ENCODE measurements at regions not wholly inside any gene's neighbourhood (a gene's known extent, or its start where the extent isn't known, plus 50 kb on each side); places are given as distances from the start of the nearest gene placed in this dataset.

GRCh38 chr11:10925149-10925926 lies 67.5 kb upstream of the ZBED5 start:
- ATAC-seq: no peak
- H3K27me3 Mint-ChIP-seq: peaks cover 21% of the 10 kb centered on the region
- no peaks in the 10 kb centered on the region for H3K36me3 Mint-ChIP-seq

GRCh38 chr11:10923882-10924281 lies 66.0 kb upstream of the ZBED5 start:
- Mint-ChIP-seq H3K4me1 (no peaks in the 10 kb centered on the region), H3K9me3 (no peaks in the 10 kb centered on the region), H3K27me3 (peaks cover 7% of the 10 kb centered on the region), H3K4me3 (no peak overlapping the region), H3K36me3 (no peaks in the 10 kb centered on the region), H3K27ac (no peak overlapping the region)
- ATAC-seq: no peak

More at GRCh38 chr11:10925149-10925926, 67.5 kb upstream of the ZBED5 start:
- Mint-ChIP-seq H3K4me3 (no peak overlapping the region), H3K9me3 (no peaks in the 10 kb centered on the region), H3K4me1 (peaks cover 1% of the 10 kb centered on the region), H3K27ac (no peak overlapping the region)

GRCh38 chr11:10922892-10923291 lies 65.0 kb upstream of the ZBED5 start:
- no peak overlapping the region for H3K27ac Mint-ChIP-seq
- peaks cover 8% of the 10 kb centered on the region for H3K36me3 Mint-ChIP-seq
- no peaks in the 10 kb centered on the region for H3K4me1 Mint-ChIP-seq
- ATAC-seq: no peak
- peaks cover 8% of the 10 kb centered on the region for H3K9me3 Mint-ChIP-seq
- no peak overlapping the region for H3K4me3 Mint-ChIP-seq
- H3K27me3 Mint-ChIP-seq: no peaks in the 10 kb centered on the region

GRCh38 chr11:10920875-10921274 lies 63.0 kb upstream of the ZBED5 start:
- peaks cover 9% of the 10 kb centered on the region for H3K36me3 Mint-ChIP-seq
- H3K4me1 Mint-ChIP-seq: no peaks in the 10 kb centered on the region
- H3K27me3 Mint-ChIP-seq: no peaks in the 10 kb centered on the region
- H3K4me3 Mint-ChIP-seq: no peak overlapping the region
- no peak overlapping the region for H3K27ac Mint-ChIP-seq
- peaks cover 11% of the 10 kb centered on the region for H3K9me3 Mint-ChIP-seq
- no peak for ATAC-seq

- Mint-ChIP-seq H3K36me3 (peaks cover 9% of the 10 kb centered on the region), H3K4me1 (no peaks in the 10 kb centered on the region), H3K9me3 (peaks cover 11% of the 10 kb centered on the region), H3K27ac (no peak overlapping the region), H3K27me3 (no peaks in the 10 kb centered on the region), H3K4me3 (no peak overlapping the region)
- no peak for ATAC-seq
Measured at GRCh38 chr11:10920205-10920604, 62.4 kb upstream of the ZBED5 start.

GRCh38 chr11:10918698-10919097 lies 60.8 kb upstream of the ZBED5 start:
- Mint-ChIP-seq H3K36me3 (peaks cover 9% of the 10 kb centered on the region), H3K27ac (no peak overlapping the region), H3K4me1 (no peaks in the 10 kb centered on the region), H3K4me3 (no peak overlapping the region), H3K27me3 (no peaks in the 10 kb centered on the region), H3K9me3 (peaks cover 11% of the 10 kb centered on the region)
- no peak for ATAC-seq

- Mint-ChIP-seq H3K4me1 (no peaks in the 10 kb centered on the region), H3K4me3 (no peak overlapping the region), H3K9me3 (peaks cover 11% of the 10 kb centered on the region), H3K27me3 (no peaks in the 10 kb centered on the region), H3K36me3 (peaks cover 9% of the 10 kb centered on the region), H3K27ac (no peak overlapping the region)
- no peak for ATAC-seq
Measured at GRCh38 chr11:10918275-10918674, 60.4 kb upstream of the ZBED5 start.

- Mint-ChIP-seq H3K36me3 (peaks cover 9% of the 10 kb centered on the region), H3K4me3 (no peak overlapping the region), H3K4me1 (no peaks in the 10 kb centered on the region), H3K27me3 (no peaks in the 10 kb centered on the region), H3K27ac (no peak overlapping the region), H3K9me3 (peaks cover 11% of the 10 kb centered on the region)
- no peak for ATAC-seq
Measured at GRCh38 chr11:10917802-10918201, 59.9 kb upstream of the ZBED5 start.

GRCh38 chr11:10916665-10917064 lies 58.8 kb upstream of the ZBED5 start:
- Mint-ChIP-seq H3K9me3 (peaks cover 11% of the 10 kb centered on the region), H3K36me3 (peaks cover 9% of the 10 kb centered on the region), H3K27me3 (no peaks in the 10 kb centered on the region), H3K27ac (no peak overlapping the region), H3K4me3 (no peak overlapping the region), H3K4me1 (no peaks in the 10 kb centered on the region)
- ATAC-seq: no peak

- peaks cover 9% of the 10 kb centered on the region for H3K36me3 Mint-ChIP-seq
- H3K4me3 Mint-ChIP-seq: no peak overlapping the region
- H3K27me3 Mint-ChIP-seq: no peaks in the 10 kb centered on the region
- no peaks in the 10 kb centered on the region for H3K4me1 Mint-ChIP-seq
- H3K9me3 Mint-ChIP-seq: peaks cover 11% of the 10 kb centered on the region
- no peak for ATAC-seq
- H3K27ac Mint-ChIP-seq: no peak overlapping the region
Measured at GRCh38 chr11:10914050-10914449, 56.2 kb upstream of the ZBED5 start.

- Mint-ChIP-seq H3K9me3 (peaks cover 5% of the 10 kb centered on the region), H3K27me3 (no peaks in the 10 kb centered on the region), H3K36me3 (peaks cover 2% of the 10 kb centered on the region), H3K27ac (no peak overlapping the region), H3K4me1 (no peaks in the 10 kb centered on the region), H3K4me3 (no peak overlapping the region)
- no peak for ATAC-seq
Measured at GRCh38 chr11:10913075-10913474, 55.2 kb upstream of the ZBED5 start.

- H3K27me3 Mint-ChIP-seq: no peaks in the 10 kb centered on the region
- H3K9me3 Mint-ChIP-seq: peaks cover 3% of the 10 kb centered on the region
- H3K27ac Mint-ChIP-seq: no peak overlapping the region
- no peaks in the 10 kb centered on the region for H3K36me3 Mint-ChIP-seq
- H3K4me3 Mint-ChIP-seq: no peak overlapping the region
- H3K4me1 Mint-ChIP-seq: no peaks in the 10 kb centered on the region
- ATAC-seq: no peak
Measured at GRCh38 chr11:10911907-10912306, 54.1 kb upstream of the ZBED5 start.

- H3K9me3 Mint-ChIP-seq: no peaks in the 10 kb centered on the region
- no peaks in the 10 kb centered on the region for H3K4me1 Mint-ChIP-seq
- no peaks in the 10 kb centered on the region for H3K27me3 Mint-ChIP-seq
- H3K27ac Mint-ChIP-seq: no peak overlapping the region
- no peak overlapping the region for H3K4me3 Mint-ChIP-seq
- H3K36me3 Mint-ChIP-seq: no peaks in the 10 kb centered on the region
- ATAC-seq: no peak
Measured at GRCh38 chr11:10909141-10909883, 51.5 kb upstream of the ZBED5 start.

- Mint-ChIP-seq H3K36me3 (no peaks in the 10 kb centered on the region), H3K4me1 (no peaks in the 10 kb centered on the region), H3K4me3 (no peak overlapping the region), H3K9me3 (no peaks in the 10 kb centered on the region), H3K27me3 (peaks cover 4% of the 10 kb centered on the region), H3K27ac (no peak overlapping the region)
- ATAC-seq: no peak
Measured at GRCh38 chr11:10908215-10908951, 50.5 kb upstream of the ZBED5 start.

Data from stimulated activated memory B cell treated with anti-CD40 and anti-IgM and Interleukin-4, amounts not matched to agents 10 μg/mL and 1 μg/mL and 100 μg/mL, for 72 hours (primary cell).